ENCODE measurements at regions not wholly inside any gene's neighbourhood (a gene's known extent, or its start where the extent isn't known, plus 50 kb on each side); places are given as distances from the start of the nearest gene placed in this dataset.

DNA sequence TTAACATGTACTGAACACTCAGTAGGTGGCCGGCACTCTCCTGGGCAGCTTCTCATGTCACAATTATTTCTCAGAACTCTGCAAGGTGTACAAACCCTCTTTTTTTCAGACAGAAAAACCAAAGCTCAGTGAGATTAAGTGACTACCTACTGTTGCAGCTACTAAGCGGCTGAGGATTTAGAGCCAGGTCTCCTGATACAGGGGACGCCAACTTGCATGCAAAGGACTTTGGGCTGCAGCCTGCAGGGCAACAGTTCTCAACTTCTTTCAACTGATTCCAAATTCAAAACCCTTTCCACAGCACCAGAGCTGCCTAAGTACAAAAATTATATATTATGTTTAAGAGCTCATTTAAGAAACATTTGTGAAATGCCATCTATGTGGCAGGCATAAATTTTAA lies 177.6 kb downstream of the SUCLG1 start:
- Mint-ChIP-seq H3K27ac (no peak overlapping the region), H3K27me3 (ENCODE audit: low read depth in 3 of 3) (peaks cover 0 to 6% (median 2%) of the 10 kb centered on the region in 3 donors)

GRCh38 chr2:84280873-84281272 lies 178.2 kb downstream of the SUCLG1 start:
- Mint-ChIP-seq H3K4me1 (peaks cover 28 to 40% of the 10 kb centered on the region in 2 donors), H3K27ac (no peak overlapping the region), H3K27me3 (ENCODE audit: low read depth in 3 of 3) (peaks cover 0 to 6% (median 2%) of the 10 kb centered on the region in 3 donors), H3K4me3 (no peak overlapping the region), H3K36me3 (no peaks in the 10 kb centered on the region), H3K9me3 (no peaks in the 10 kb centered on the region)
- DNase-seq: no peak

More for the DNA sequence above, 177.6 kb downstream of the SUCLG1 start:
- Mint-ChIP-seq H3K4me1 (peaks cover 23 to 34% of the 10 kb centered on the region in 2 donors), H3K36me3 (no peaks in the 10 kb centered on the region), H3K9me3 (no peaks in the 10 kb centered on the region), H3K4me3 (no peak overlapping the region)
- no peak for DNase-seq

- peak overlapping the region in 2 of 6 donors; percentile 7 to 58 for H3K27ac Mint-ChIP-seq
- H3K9me3 Mint-ChIP-seq: peaks cover 0 to 2% (median 0%) of the 10 kb centered on the region in 6 donors
- no peak for DNase-seq
- H3K27me3 Mint-ChIP-seq (ENCODE audit: low read depth in 3 of 3): peaks cover 2 to 4% (median 3%) of the 10 kb centered on the region in 3 donors
- H3K4me1 Mint-ChIP-seq: peaks cover 40 to 55% of the 10 kb centered on the region in 2 donors
- no peaks in the 10 kb centered on the region for H3K36me3 Mint-ChIP-seq
- peak overlapping the region in 3 of 5 donors; percentile 15 to 43 (median 38) for H3K4me3 Mint-ChIP-seq
These were observed 180.7 kb downstream of the SUCLG1 start for GRCh38 chr2:84278386-84278785.

DNA sequence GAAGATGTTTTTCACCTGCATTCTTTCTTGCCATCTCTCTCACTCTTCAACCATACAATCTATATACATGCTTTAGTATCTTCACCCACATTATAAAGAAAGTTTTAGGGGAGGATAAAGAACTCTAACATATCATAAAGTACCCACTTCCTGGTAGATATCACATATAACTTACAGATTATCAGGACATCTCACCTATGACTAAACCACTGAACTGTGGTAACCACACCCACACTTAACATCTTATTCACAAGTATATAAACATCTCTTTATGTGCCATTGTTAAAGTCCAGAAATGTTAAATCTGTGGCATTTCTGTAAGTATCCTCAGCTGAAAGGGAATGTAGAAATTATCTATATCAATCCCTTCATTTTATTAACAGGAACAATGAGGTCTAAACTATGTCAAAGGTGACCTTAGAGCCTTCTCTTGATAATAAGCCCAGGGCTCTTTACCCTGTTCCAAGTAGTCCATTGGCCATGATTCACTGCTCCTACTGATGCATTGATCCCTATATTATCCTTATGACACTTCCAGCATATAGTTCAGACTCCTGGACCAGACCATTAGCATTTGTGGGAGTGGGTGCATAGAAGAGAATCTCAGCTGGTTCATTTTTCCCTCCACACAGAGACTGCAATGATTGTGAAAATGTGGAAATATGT lies 182.4 kb downstream of the SUCLG1 start:
- H3K4me3 Mint-ChIP-seq: peak overlapping the region; percentile 23 to 74 (median 51)

GRCh38 chr2:84273406-84273805 lies 185.7 kb downstream of the SUCLG1 start:
- Mint-ChIP-seq H3K27me3 (ENCODE audit: low read depth in 3 of 3) (peaks cover 2 to 5% (median 4%) of the 10 kb centered on the region in 3 donors), H3K27ac (no peak overlapping the region), H3K4me3 (no peak overlapping the region), H3K36me3 (no peaks in the 10 kb centered on the region), H3K4me1 (peaks cover 36 to 41% of the 10 kb centered on the region in 2 donors), H3K9me3 (peaks cover 0 to 2% (median 0%) of the 10 kb centered on the region in 6 donors)
- no peak for DNase-seq

More for the DNA sequence above, 182.4 kb downstream of the SUCLG1 start:
- DNase-seq: peak; percentile 26 to 35 (median 31)
- Mint-ChIP-seq H3K4me1 (peaks cover 40 to 50% of the 10 kb centered on the region in 2 donors), H3K27ac (peak overlapping the region; percentile 4 to 62 (median 52)), H3K9me3 (peaks cover 0 to 2% (median 0%) of the 10 kb centered on the region in 6 donors), H3K36me3 (no peaks in the 10 kb centered on the region), H3K27me3 (ENCODE audit: low read depth in 3 of 3) (peaks cover 0 to 4% (median 3%) of the 10 kb centered on the region in 3 donors)

DNA sequence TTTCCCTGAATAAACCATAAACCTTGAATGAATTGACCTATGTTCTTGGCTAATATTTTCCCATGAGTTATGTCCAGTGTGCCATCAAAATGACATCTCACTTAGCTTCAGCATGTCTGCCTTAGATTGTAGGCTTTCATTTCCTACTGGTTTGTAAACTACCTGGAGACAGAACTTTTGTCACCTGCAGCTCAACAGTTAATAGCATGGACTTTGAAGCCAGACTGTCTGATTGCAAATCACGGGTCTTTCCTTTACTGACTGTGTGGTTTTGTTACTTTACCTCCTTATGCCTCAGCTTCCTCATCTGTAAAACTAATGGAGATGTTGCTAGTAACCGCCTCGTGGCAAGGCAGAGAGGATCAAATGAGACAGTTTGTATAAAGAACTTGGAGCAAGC lies 187.1 kb downstream of the SUCLG1 start:
- peaks cover 2 to 7% (median 4%) of the 10 kb centered on the region in 3 donors for H3K27me3 Mint-ChIP-seq (ENCODE audit: low read depth in 3 of 3)
- H3K27ac Mint-ChIP-seq: no peak overlapping the region
- H3K9me3 Mint-ChIP-seq: peaks cover 0 to 5% (median 0%) of the 10 kb centered on the region in 6 donors
- peaks cover 21 to 27% of the 10 kb centered on the region in 2 donors for H3K4me1 Mint-ChIP-seq
- DNase-seq: no peak
- no peak overlapping the region for H3K4me3 Mint-ChIP-seq
- no peaks in the 10 kb centered on the region for H3K36me3 Mint-ChIP-seq

DNA sequence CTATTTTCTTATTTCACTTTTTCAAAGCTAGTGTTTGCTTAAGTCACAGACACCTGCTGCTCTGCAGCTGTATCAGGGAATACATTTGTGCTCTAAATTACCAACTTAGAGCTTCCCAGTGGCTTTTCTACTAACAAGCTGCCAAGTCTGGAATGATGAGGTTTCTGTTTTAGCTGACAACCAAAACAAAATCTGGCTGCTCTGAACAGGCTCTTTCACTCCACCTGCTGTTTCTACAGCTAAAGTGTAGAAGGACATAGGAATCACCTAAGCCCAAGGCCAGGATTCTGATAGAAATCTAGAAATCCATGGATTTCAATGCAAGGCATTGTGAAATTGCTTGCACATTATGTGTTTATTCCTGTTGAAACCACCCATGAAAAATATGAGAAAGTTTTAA lies 201.2 kb downstream of the SUCLG1 start:
- DNase-seq: no peak
- H3K4me1 Mint-ChIP-seq: no peaks in the 10 kb centered on the region

GRCh38 chr2:84251651-84252302 lies 207.3 kb downstream of the SUCLG1 start:
- peaks cover 0 to 2% (median 0%) of the 10 kb centered on the region in 6 donors for H3K9me3 Mint-ChIP-seq
- H3K4me3 Mint-ChIP-seq: peak overlapping the region in 3 of 5 donors; percentile 3 to 47 (median 36)
- H3K27me3 Mint-ChIP-seq (ENCODE audit: low read depth in 3 of 3): peaks cover 0 to 4% (median 3%) of the 10 kb centered on the region in 3 donors
- H3K27ac Mint-ChIP-seq: peak overlapping the region in 4 of 6 donors; percentile 36 to 85 (median 66)
- no peaks in the 10 kb centered on the region for H3K36me3 Mint-ChIP-seq
- H3K4me1 Mint-ChIP-seq: peaks cover 7 to 10% of the 10 kb centered on the region in 2 donors
- DNase-seq: no peak

More for the DNA sequence above, 201.2 kb downstream of the SUCLG1 start:
- Mint-ChIP-seq H3K9me3 (peaks cover 0 to 10% (median 0%) of the 10 kb centered on the region in 6 donors), H3K27ac (no peak overlapping the region), H3K4me3 (no peak overlapping the region), H3K27me3 (ENCODE audit: low read depth in 3 of 3) (peaks cover 1 to 7% (median 3%) of the 10 kb centered on the region in 3 donors), H3K36me3 (no peaks in the 10 kb centered on the region)

GRCh38 chr2:84249140-84249539 lies 209.9 kb downstream of the SUCLG1 start:
- no peak for DNase-seq
- peaks cover 7 to 10% of the 10 kb centered on the region in 2 donors for H3K4me1 Mint-ChIP-seq
- H3K4me3 Mint-ChIP-seq: no peak overlapping the region
- H3K27ac Mint-ChIP-seq: no peak overlapping the region
- H3K9me3 Mint-ChIP-seq: peaks cover 0 to 5% (median 0%) of the 10 kb centered on the region in 6 donors
- H3K27me3 Mint-ChIP-seq (ENCODE audit: low read depth in 3 of 3): peaks cover 0 to 3% (median 2%) of the 10 kb centered on the region in 3 donors
- no peaks in the 10 kb centered on the region for H3K36me3 Mint-ChIP-seq

DNA sequence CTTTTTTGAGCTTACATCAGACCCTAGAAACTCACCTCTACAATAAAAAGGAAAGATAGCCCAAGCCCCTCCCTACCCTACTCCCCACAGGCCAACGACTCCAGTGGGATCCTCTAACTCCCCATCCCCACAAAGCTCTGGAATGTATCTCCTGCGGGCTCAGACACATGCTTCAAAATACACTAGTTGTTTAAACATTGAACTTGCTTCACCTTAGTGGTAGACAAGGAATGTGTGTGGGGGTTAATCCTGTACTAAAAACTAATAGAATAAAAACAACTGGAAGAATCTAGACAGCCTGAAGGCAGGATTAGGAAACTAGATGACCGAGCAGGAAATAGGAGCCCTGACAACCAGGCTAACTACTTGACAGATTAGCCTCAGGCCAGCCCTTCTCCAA lies 211.5 kb downstream of the SUCLG1 start:
- H3K9me3 Mint-ChIP-seq: peaks cover 0 to 3% (median 0%) of the 10 kb centered on the region in 6 donors
- peaks cover 7 to 12% of the 10 kb centered on the region in 2 donors for H3K4me1 Mint-ChIP-seq
- no peak for DNase-seq

GRCh38 chr2:84243788-84244733 lies 215.0 kb downstream of the SUCLG1 start:
- Mint-ChIP-seq H3K27me3 (ENCODE audit: low read depth in 3 of 3) (peaks cover 0 to 6% (median 5%) of the 10 kb centered on the region in 3 donors), H3K27ac (no peak overlapping the region), H3K36me3 (peaks cover 0 to 3% (median 0%) of the 10 kb centered on the region in 3 donors), H3K4me1 (peaks cover 0 to 2% of the 10 kb centered on the region in 2 donors), H3K4me3 (no peak overlapping the region), H3K9me3 (peaks cover 0 to 7% (median 0%) of the 10 kb centered on the region in 6 donors)
- DNase-seq: no peak

More for the DNA sequence above, 211.5 kb downstream of the SUCLG1 start:
- peaks cover 0 to 5% (median 2%) of the 10 kb centered on the region in 3 donors for H3K27me3 Mint-ChIP-seq (ENCODE audit: low read depth in 3 of 3)
- H3K4me3 Mint-ChIP-seq: no peak overlapping the region
- H3K27ac Mint-ChIP-seq: no peak overlapping the region
- no peaks in the 10 kb centered on the region for H3K36me3 Mint-ChIP-seq

DNA sequence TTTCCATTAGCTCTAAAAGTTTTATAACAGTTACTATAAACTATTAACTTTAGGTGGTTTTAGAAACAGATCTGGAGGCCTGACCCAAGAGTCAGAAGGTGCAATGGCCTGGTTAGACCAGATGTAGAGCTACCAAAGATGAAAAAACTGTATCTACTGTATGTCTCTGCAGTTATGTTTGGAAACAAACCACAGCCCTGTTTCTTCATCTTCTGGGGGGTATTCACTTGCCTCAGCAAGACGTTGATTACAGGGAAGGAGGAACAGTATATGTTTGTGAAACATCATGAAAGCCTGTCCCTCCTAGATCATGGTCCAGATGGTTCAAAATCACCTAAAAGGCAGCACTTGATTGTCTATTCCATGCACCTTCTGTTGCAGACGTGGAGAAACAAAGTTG lies 220.2 kb downstream of the SUCLG1 start:
- peaks cover 0 to 3% (median 3%) of the 10 kb centered on the region in 3 donors for H3K36me3 Mint-ChIP-seq
- H3K27ac Mint-ChIP-seq: no peak overlapping the region
- no peaks in the 10 kb centered on the region for H3K4me1 Mint-ChIP-seq
- no peak overlapping the region for H3K4me3 Mint-ChIP-seq
- no peak for DNase-seq
- H3K9me3 Mint-ChIP-seq: peaks cover 0 to 3% (median 0%) of the 10 kb centered on the region in 6 donors
- peaks cover 0 to 7% (median 2%) of the 10 kb centered on the region in 3 donors for H3K27me3 Mint-ChIP-seq (ENCODE audit: low read depth in 3 of 3)

GRCh38 chr2:84236288-84236687 lies 222.8 kb downstream of the SUCLG1 start:
- peaks cover 0 to 3% (median 2%) of the 10 kb centered on the region in 3 donors for H3K27me3 Mint-ChIP-seq (ENCODE audit: low read depth in 3 of 3)
- no peak overlapping the region for H3K4me3 Mint-ChIP-seq
- H3K36me3 Mint-ChIP-seq: peaks cover 0 to 3% (median 3%) of the 10 kb centered on the region in 3 donors
- no peaks in the 10 kb centered on the region for H3K9me3 Mint-ChIP-seq
- H3K27ac Mint-ChIP-seq: no peak overlapping the region
- H3K4me1 Mint-ChIP-seq: no peaks in the 10 kb centered on the region
- no peak for DNase-seq
